Stimulated activated CD4-positive, alpha-beta T cell treated with anti-CD3 and anti-CD28 coated beads, Interleukin-1b, Interleukin-23, amount 100 ng/mL, for 4 hours (primary cell): ENCODE measurements at regions not wholly inside any gene's neighbourhood (a gene's known extent, or its start where the extent isn't known, plus 50 kb on each side); places are given as distances from the start of the nearest gene placed in this dataset.

ENCODE experiments used
- DNase-seq, 2 donors: peaks; one replicate each; pipeline ENCODE4 v3.0.0-alpha.2; 2020; ENCODE audit warnings: low read depth in 2 of 2

DNA sequence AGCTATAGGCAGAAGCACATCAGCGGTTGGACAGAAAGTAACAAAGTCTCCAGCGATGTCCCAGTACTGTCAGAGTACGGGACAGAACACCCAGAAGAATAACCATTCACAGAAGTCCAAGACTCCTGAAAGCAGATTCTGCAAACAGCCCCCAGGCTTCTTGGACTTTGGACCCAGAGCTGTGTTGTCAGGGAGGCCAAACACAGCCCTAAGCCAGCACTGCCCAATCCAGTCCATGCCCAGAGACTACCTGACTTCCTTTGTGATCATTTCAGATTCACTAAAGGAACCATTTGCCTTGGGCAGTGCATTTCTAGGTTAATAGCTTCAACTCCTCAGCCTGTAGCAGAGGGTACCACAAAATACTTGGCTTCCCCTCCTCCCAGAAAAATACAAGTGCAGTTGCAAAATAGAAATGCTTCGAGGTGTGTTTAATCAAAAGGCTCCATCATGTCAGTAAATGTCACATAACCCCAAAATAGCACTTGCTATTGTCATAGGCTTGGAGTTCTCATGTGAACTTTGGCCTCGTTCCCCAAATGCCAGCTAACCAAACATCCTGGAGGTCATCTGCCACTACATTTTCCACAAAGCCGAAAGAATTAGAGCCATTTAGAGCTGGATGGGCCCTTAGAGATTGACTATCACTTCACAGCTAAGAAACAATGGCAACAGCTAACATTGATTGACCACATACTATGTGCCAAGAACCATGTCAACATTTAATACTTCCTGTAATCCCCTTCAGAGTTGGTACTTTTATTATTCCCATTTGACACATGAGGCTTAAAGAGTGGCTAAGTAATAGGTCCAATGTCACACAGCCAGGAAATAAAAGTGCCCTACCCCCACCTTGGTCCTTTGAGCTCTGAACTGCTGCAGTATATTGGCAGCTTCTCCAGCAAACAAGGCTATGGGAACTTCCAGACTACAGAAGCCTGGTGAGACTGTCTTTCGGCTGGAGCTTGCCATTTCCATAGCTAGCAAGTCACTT is 329.9 kb downstream of the FOXO1 start:
- no peak for DNase-seq

DNA sequence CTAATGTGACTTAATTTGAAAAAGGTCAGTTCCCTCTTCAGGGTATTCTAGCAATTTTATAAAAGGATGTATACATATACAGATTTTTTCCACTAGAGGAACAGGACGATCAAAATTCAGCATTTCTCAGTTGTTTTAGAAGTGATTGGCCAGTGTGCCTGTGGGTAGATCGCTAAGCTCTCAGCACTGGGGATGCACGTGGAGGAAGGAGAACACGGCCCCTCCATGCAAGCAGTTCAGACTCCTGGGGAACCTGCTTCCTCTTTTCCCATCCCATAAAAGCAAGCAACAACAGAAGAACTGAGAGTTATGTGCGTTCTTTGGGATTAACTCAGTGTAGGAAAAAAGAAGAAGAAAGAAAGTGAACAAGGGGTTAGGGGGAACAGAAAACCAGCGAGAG is 328.8 kb downstream of the FOXO1 start:
- DNase-seq: no peak

DNA sequence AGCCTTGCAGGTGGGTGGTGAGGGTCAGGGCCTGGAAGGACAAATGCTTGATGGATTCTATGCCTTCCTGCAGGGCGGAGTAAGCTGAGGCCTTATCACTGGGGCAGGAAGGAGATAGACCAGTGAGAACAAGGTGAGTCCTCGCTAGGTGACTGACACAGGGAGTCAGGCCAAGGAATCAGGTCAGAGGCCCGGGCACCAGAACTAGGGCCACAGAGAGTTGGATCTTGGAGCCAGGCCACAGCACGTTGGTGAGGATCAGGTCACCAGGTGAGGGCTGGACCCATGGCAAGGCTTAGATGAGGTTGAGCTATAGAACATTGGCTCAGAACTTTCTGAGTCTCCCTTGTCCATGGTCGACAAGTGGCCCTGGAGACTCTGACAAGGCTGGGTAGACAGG is 328.2 kb downstream of the FOXO1 start:
- DNase-seq: no peak

DNA sequence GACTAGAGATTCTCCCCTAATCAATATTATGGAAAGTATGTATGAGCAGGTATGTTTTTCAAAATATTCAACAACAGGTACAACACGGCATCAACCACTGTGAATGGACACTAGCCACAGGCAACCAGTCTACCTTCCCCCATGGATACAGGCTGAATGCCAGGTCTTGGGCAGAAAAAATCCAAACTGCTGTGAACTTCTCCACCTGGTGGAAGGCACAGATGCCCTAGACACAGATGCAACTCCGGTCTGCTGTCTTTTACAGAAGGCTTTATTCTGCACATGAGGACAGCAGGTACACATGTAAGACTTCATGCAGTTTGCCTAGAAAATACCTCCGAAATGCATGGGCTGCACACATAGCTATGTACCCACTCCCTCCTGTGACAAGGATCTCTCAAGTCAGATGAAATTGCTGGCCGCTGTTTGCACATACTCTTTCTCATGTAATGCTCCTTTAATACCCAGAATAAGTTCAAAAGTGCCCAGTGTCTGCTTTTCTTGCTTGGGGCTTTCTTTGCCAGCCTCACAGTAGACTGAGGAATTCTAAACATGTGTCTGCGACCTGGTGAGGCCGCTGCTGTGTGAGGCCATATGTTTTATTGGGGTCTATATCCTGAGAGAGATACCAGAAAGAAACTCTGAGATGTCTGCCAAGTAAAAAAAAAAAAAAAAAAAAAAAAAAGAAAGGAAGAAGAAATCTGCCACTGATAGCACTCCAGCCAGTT is 325.9 kb downstream of the FOXO1 start:
- no peak for DNase-seq

DNA sequence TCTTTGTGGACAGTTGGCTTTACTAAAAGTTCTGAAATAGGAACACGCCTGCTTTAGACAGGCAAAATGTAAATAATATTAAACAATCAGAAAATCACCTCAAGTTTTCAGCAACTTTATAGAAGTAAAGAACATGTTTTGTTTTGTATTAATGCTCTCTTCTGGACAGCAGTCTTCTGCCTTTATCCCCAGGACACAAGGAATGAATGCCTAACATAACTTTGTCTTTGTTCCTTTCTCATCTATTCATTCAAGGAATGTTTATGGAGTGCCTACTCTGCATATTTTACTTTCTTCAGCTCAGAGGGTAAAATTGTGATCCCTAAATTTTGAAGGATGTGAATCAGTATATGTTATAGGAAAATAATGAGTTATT is 325.4 kb downstream of the FOXO1 start:
- no peak for DNase-seq

DNA sequence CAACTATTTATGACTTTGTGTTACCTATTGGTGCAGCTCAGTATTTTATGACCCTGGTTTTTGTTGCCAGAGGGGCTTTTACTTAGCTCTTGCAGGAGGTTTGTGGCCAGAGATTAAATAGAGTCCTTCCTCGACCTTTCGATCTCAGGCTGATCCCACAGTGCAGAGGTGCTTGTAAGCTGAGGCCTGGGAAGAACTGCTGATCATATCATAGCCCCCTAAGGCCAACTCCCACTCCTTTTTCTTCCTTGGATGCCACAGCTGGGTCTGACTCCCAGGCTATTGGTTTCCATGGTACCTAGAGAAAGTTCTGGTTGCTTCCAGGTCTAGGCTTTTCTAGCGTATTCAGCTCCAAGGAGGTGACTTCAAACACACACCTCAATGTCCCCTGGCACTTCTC is 324.9 kb downstream of the FOXO1 start:
- DNase-seq: no peak

DNA sequence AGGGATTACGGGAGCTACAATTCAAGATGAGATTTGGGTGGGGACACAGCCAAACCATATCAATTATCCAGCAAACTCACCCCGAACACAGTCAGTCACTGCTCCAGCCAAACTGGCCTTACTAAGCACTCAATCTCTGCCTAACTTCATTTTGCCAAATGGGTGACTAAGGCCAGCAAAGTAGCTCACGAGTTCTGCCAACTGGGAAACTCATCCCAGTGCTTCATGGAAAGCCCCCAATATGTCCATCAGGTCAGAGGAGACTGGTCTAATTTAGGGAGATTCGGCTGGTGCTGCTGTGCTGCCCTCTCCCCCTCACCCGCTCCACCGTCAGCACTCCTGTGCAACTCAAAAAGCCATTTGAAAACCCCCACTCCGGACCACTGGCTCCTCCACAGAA is 324.0 kb downstream of the FOXO1 start:
- no peak for DNase-seq

DNA sequence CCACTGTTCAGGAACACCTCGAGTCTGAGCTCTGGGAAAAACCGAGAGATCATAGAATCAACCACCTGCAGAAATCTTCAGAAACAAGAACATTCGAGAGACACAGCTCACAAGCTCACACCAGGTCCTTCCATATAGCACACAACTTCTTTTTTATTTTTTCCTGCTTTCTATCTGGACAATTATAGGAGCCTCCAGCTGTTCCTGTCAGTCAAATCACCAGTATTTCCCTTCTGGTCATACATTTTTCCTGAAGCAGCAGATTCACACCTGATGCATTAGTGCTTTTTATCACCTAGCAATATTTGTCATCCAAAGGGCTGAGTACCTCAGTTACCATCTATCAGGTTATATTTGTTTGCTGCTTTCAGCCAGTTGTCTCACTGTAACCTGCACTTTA is 323.5 kb downstream of the FOXO1 start:
- DNase-seq: no peak

DNA sequence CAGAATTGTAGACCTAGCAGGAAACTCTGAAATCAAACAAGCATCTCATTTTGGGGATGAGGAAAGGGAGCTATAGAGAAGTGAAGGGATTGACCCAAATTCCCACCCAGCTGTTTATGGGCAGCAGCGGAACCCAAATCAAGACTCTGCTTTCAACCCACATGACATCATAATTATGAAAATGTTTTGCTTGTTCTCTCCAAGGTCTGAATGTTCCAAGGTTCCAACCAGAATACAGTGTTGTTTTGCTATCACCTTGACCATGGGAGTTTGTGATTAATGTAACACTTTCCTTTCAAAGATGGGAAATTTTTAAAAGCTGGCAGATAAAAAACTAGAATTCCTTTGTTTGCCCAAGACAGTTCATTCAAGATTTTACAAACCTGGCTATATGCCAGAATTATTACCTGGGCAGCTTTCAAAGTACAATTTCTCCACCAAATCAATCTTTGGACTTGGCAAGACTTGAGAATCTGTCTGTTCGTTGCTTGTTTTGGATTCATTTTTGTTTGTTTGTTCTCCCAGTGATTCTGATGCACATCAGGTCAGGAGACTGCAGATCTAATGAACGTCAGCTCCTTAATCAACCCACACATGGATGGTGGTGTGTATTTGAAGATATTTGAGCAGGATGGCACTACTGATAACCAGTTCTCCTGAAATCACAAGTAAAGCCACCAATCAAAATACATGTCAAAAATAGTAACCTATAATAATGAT is 322.7 kb downstream of the FOXO1 start:
- DNase-seq: no peak

DNA sequence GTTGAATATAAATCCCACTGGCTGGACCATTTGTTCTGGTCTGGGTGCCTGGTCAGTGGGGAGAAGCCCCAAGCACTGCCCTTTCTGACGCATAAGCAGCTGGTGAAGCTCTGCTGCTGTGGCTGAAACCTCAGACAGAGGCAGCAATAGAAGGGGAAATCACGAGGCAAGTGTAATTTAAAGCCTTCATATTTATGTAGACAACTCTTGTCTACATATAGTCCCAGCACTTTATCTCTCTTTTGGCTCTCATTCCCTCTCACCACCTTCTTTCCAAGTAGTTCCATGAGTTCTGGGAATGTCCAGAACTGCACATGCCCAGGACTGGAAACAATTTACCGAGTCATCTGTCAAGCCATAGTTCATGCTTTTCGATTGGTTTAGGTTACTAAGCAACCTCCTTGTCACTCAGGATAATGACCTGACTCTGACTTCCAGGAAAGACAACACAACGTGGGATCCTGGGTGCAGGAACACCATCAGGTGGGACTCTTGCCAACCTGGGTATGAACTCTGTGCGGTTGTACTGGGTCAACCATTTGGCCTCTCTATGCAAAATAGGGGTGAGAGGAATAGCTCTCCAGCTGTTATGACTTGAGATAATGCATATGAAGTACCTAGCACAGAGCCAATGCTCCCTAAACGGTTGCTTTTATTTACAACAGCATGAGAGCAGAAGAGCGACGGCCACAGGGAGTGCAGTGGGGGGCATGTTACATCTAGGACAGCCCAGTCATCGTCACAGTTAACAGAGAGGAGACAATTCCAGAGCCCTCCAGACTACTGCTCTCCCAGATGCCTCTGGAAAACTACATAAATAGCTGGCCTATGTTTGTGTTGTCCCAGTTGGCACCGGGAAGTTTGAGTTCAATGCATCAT is 321.9 kb downstream of the FOXO1 start:
- DNase-seq: no peak

DNA sequence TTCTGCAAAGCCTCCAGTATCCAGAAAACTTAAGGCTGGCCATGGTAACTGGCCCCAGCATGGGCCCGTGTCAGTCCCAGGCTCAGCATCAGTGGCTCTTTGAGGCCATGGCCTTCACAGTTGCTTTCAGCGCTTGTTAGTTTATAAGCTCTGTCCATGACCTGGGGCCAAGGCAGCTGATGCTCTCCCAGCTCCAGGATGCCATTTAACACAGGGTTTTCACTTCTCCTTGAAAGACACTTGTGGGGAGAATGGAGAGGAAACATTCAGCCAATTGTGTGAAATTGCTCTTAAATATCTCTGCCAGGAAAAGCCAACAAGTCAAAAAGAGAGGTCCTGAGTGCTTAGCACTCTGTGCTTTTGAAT is 321.3 kb downstream of the FOXO1 start:
- DNase-seq: no peak

DNA sequence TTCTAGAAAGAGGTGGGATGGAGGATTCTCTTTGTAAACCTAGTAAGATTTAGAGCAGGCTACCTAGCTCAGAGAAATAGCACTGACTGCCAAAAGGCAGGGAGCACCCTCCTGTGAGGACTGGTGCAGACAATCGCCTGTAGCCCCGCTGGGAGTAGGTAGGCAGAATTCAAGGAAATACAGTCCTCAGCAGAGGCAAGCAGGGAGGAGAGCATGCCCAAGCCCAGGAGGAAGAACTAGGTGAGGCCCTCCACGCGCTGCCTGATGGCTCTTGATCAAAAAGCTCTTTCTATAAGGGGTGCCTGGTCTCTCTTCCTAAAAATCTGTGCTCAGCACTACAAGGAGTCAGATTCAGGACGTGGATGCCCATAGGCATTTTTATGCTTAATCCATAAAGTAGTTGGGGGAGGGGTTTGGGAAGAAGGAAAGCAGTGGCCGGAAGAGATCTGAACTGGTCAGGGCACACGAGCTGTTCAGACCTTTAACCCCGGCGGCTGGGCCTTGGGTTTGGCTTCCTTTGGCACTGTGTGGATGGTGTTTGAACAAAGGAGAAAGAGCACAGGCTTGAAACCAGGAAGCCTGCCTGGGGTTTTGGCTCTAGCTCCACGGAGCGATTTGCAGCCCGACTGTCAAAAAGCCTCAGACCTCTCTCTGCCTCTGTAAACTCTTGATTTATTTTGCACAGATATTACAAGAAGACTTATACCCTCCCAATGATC is 320.6 kb downstream of the FOXO1 start:
- no peak for DNase-seq

DNA sequence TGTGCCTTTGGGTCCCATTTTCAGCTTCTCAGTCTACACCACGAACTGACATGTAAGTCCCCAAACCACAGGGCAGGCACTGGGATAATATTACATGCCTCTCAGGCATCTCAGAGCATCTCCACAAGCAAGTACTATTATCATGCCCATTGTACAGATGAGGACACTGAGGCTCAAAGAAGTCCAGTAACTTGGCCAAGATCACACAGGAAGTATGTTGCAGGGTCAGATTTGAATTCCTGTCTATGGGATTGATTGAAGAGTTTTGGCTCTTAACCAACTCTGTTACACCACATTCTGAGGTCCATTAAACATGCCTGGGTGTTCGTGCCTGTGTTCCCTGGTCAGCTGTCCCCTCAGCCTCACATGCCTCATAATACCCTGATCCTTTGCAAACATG is 319.8 kb downstream of the FOXO1 start:
- DNase-seq: no peak

DNA sequence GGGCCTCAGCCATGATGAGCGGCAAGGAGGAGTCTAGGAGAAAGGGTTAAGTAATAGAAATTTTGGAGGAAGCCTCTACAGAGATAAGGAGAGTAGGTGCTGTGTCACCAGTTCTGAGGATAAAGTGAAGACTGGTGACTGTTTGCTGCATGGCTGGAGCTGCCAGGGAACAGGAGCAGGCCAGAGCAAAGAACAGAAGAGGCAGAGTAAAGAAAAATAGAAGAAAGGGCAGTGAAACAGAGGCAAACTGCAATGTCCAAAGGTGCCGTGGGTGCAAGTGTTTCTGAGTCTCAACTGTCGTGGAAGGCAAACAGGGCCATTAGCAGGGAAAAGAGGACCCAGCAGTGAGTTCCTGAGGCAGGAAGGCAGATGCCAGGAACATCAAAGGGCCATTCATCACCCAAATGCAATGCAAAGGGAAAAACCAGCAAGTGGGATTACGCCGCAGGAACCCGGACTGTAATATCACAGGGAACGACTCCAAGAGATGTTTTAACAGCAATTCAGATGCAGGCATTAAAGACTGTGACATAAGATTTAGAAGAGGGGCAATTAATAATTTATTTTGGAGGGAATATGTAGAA is 318.3 kb downstream of the FOXO1 start:
- no peak for DNase-seq

DNA sequence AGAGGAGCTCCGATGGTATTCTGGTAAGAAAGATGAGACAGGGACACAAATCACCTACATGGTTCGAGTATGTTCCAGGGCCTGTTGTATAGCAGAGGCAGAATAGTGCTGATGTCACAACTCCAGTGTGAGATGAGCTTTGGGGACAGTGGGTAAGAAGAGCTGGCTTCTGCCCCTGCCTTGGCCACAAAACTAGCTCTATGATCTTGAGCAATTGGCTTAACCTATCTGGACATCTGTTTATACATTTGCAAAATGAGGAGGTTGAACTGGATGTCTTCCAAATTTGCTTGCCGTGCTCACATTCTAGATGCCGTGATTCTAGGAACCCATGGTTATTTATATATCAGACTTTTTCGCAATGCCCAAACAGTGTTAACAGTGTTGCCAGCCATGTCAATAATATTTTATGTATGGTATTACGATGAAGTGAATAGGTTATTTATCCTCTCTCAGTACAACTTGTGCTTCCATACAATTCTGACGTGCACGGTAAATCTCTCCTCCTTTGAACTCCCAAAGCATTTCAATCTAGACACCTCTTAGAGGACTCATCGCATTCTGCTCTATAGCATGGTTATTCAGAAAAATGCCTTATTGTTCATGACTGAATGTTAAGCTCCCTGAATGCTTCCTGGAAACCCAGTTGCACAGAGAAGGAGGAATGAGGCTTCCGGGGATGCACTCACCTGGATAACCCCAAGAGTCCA is 316.0 kb downstream of the FOXO1 start:
- DNase-seq: no peak

DNA sequence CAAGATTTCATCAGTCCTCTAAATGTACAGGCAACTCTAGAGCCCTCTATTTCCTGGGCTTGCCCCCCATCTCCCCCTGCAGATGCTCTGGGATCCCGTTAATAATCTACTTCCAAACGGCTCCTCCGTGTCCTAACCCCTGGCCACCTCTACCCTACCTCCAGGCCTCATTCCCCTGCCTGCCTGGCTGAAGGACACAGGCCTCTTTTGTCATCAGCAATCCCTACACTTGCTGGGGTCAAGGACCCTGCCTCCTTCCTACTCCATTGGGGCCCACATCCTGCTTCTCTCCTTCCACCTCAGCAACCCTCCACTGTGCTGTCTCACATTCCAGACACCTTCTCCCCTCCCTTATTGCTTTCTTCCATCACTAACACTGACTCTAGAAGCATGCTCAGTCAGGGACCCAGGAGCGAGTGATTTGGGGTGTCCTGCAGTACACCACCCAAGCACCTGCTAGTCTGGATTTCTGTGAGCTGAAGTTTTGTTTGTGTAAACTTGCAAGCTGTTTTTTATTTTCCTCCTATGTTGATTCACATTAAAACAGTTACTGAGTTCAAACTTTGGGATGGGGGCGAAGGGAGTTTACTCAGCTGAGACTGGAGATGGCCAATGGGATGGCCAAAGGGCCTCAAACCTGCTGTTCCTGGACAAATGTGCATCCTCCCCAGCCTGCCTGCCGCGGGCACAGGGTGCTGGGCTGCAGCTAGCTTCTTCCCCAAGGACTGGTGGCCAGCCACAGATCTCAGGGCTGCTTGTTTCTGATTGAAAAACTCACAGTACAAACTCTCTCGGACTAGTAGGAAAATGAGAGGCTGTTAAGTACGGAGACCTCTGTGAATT is 314.7 kb downstream of the FOXO1 start:
- DNase-seq: no peak

DNA sequence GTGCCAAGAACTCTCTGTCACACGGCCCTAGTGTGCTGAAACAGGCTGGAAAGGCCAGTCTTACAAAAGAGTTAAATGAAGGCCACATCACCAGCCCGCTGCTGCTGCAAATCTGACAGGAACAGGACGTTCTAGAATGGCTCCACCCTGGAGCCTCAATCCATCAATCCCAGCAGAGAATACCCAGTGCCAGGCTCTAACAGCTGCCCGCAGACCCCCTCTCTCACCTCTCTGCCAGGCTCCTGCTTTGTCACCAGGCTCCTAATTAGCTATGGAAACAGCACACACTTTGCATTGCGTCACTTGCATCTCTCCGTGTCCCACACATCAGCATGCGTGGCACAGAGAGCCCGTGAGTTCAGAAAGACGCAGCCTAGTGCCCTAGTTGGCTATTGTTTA is 314.1 kb downstream of the FOXO1 start:
- DNase-seq: no peak

DNA sequence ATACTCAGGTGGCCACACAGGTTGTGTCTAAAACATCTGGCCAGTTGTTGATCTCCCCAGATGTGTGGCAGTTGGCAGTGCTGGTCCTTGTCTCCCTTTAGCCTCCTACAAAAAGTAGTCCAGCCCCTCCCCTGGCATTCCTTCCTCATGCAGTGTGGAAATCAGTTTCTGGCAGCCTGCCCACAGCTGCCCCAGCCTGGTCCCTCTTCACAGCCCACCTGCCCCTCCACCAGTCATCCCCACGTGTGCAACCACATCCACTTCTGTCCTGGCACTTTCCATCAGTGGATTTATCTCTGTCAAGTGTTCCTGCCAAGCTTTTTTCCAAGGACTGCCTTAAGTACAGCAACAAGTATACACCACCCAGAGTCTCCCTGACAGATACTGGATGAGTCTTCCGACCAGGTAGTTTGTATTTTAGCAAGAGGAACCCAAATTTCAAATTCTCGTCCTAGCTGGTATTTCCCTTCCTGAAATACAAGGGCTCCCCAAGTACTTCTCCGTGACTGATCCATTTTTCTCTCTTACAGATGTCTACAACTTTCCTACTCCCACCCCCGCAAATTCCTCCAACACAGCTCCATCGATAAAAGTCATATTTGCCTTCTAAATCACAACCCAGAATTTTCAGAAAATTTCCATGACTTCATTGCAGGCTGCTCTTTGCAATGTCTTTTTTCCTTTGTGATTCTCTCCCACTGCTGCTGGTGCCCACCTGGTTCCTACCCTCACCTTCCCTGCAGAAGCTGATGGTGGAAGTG is 313.5 kb downstream of the FOXO1 start:
- DNase-seq: no peak
